Heart left ventricle (tissue), 16 donors: ENCODE measurements at regions not wholly inside any gene's neighbourhood (a gene's known extent, or its start where the extent isn't known, plus 50 kb on each side); places are given as distances from the start of the nearest gene placed in this dataset.

ENCODE experiments used
- ATAC-seq, 4 donors: fragments of 200-7000 bp; cut with Tn5 transposase; one replicate each; pipeline ENCODE4 v1.9.1; 2020 to 2022; ENCODE audit warnings: moderate library complexity in 4 of 4, mild to moderate bottlenecking in 3 of 4, moderate number of reproducible peaks in 1 of 4
- DNase-seq, 5 donors: peaks; one replicate each; pipeline ENCODE4 v3.0.0-alpha.2; 2020
- H3K27ac ChIP-seq, 12 donors: fragments of 200-600 bp; sonication (generic) in 4 of 12; one replicate each; pipeline versions ENCODE4 v1.5.0 to v1.8.0; 2016 to 2022; ENCODE audit warnings: mild to moderate bottlenecking in 2 of 12
- H3K27me3 ChIP-seq, 9 donors: fragments of 200-600 bp; sonication (generic) in 2 of 9; one replicate each; pipeline versions ENCODE4 v1.5.1 to v1.8.0; 2016 to 2022; ENCODE audit warnings: mild to moderate bottlenecking in 3 of 9
- H3K36me3 ChIP-seq, 9 donors: fragments of 200-600 bp; sonication (generic) in 2 of 9; one replicate each; pipeline versions ENCODE4 v1.5.0 to v1.8.0; 2018 to 2022; ENCODE audit warnings: mild to moderate bottlenecking in 2 of 9
- H3K4me1 ChIP-seq, 12 donors: fragments of 200-600 bp; sonication (generic) in 4 of 12; one replicate each; pipeline versions ENCODE4 v1.5.0 to v1.8.0; 2016 to 2022; ENCODE audit warnings: mild to moderate bottlenecking in 3 of 12
- H3K4me3 ChIP-seq, 12 donors: fragments of 200-600 bp; sonication (generic) in 4 of 12; one replicate each; pipeline versions ENCODE4 v1.5.0 to v1.8.0; 2017 to 2022; ENCODE audit warnings: mild to moderate bottlenecking in 9 of 12, moderate library complexity in 4 of 12
- H3K9me3 ChIP-seq, 12 donors: fragments of 200-600 bp; sonication (generic) in 4 of 12; one replicate each; pipeline versions ENCODE4 v1.5.0 to v1.8.0; 2016 to 2022; ENCODE audit warnings: mild to moderate bottlenecking in 1 of 12
- CTCF ChIP-seq, 12 donors: fragments of 200-600 bp; sonication (generic) in 4 of 12; IDR thresholded peaks; one replicate each; pipeline versions ENCODE4 v1.5.0 to v1.8.0; 2018 to 2022; ENCODE audit warnings: antibody characterized with exemption in 12 of 12, mild to moderate bottlenecking in 5 of 12
- POLR2A ChIP-seq, 2 donors: fragments of 450-650 bp; IDR thresholded peaks; one replicate each; pipeline ENCODE4 v1.6.1; 2017; ENCODE audit warnings: antibody characterized with exemption in 2 of 2, mild to moderate bottlenecking in 2 of 2, moderate library complexity in 2 of 2
- WGBS, 4 donors: extraction: QIAGEN DNeasy Blood & Tissue Kit in 2 of 4; methylation state at CpG; one replicate each; pipeline versions ENCODE4 v1.1.5 to v1.1.7; 2013 to 2018; 5-methylcytosine and 5-hydroxymethylcytosine counted together
- intact Hi-C, 10 donors: fragments of 100-400 bp; cut with DNase I; formaldehyde crosslinking; loops; one replicate each; pipeline versions ENCODE4 v1.11.1 to v1.14.2; 2022
- donor health status: ischemic (EF 13 %, LVEDD 7.1; RV severe dilation, severe dysfunction).
- donor health status: healthy with polysubstance abuse.
- donor health status: DM: no; HTN: yes; CAD: no.
- donor health status: DM: no; HTN: no; CAD: no.
- donor health status: ischemic (EF 25% LVEDD 6.9; RV normal size, moderate dysfunction).
- donor health status: ischemic (EF 25% LVEDD 5.7; RV mildly dilated, moderate dysfunction).
- donor health status: healthy.
- donor health status: DM: yes; HTN: yes; CAD: no.
- donor health status: ischemic (EF 35%, LVEDD 5.7; RV mildly dilated, moderate dysfunction).
- donor health status: nonischemic (EF 11% LVEDD 7.7; RV severe dilation, severe dysfunction).
- donor health status: DM: yes; HTN: yes; CAD: no.
- donor health status: PGD.
- donor health status: ischemic (EF 29% LVEDD 5.4; RV normal size, mild dysfunction).
- donor health status: nonischemic (EF 23%, LVEDD 6.1; RV moderate dilation, normal function).

- no peak for DNase-seq
- H3K4me1 ChIP-seq, result peaks cover 0 to 26% (median 4%) of the 10 kb centered on the region in 12 donors
- no peaks in the 10 kb centered on the region for H3K36me3 ChIP-seq
- no peak for ATAC-seq
- H3K27ac ChIP-seq, result no peak overlapping the region
- H3K9me3 ChIP-seq, result no peaks in the 10 kb centered on the region
- no peaks in the 10 kb centered on the region for H3K27me3 ChIP-seq
- WGBS, 4 donors, result 77 to 90% (median 85%) methylated on average over 6 of the region's 6 CpGs
- TF ChIP-seq CTCF (IDR thresholded peaks at IDR 0.05) (no peak), POLR2A (IDR thresholded peaks at IDR 0.05) (no peak)
- H3K4me3 ChIP-seq, result no peak overlapping the region
- intact Hi-C loops, result no loop called here
Observed at GRCh38 chr2:217379807-217380206, 519.9 kb upstream of the TNP1 start.

- Histone ChIP-seq H3K9me3 (no peaks in the 10 kb centered on the region), H3K4me1 (peaks cover 0 to 27% (median 5%) of the 10 kb centered on the region in 12 donors), H3K4me3 (no peak overlapping the region), H3K36me3 (no peaks in the 10 kb centered on the region), H3K27ac (peak overlapping the region in 1 of 12 donors; percentile 8), H3K27me3 (no peaks in the 10 kb centered on the region)
- 54 to 80% (median 73%) methylated on average over 2 of the region's 2 CpGs for WGBS, 4 donors
- TF ChIP-seq POLR2A (IDR thresholded peaks at IDR 0.05) (no peak), CTCF (IDR thresholded peaks at IDR 0.05) (no peak)
- no peak for ATAC-seq
- no peak for DNase-seq
- intact Hi-C loops, result no loop called here
Observed at GRCh38 chr2:217372794-217373193, 512.9 kb upstream of the TNP1 start.

- H3K4me1 ChIP-seq, result peaks cover 0 to 27% (median 5%) of the 10 kb centered on the region in 12 donors
- peak overlapping the region in 1 of 12 donors; percentile 23 for H3K27ac ChIP-seq
- ATAC-seq, result peak in 1 of 4 donors; percentile 47
Observed at GRCh38 chr2:217371781-217372213, 511.9 kb upstream of the TNP1 start.

GRCh38 chr2:217370391-217370790, 510.5 kb upstream of the TNP1 start:
- Histone ChIP-seq H3K27me3 (no peaks in the 10 kb centered on the region), H3K4me3 (no peak overlapping the region), H3K4me1 (peaks cover 0 to 25% (median 5%) of the 10 kb centered on the region in 12 donors), H3K36me3 (no peaks in the 10 kb centered on the region), H3K9me3 (no peaks in the 10 kb centered on the region), H3K27ac (no peak overlapping the region)
- 88 to 94% (median 91%) methylated on average over 5 of the region's 5 CpGs for WGBS, 4 donors
- intact Hi-C loops, result no loop called here
- ATAC-seq, result no peak
- no peak for TF ChIP-seq CTCF (IDR thresholded peaks at IDR 0.05)
- no peak for TF ChIP-seq POLR2A (IDR thresholded peaks at IDR 0.05)
- no peak for DNase-seq

More at GRCh38 chr2:217371781-217372213, 511.9 kb upstream of the TNP1 start:
- no peak for DNase-seq
- no peaks in the 10 kb centered on the region for H3K27me3 ChIP-seq
- H3K9me3 ChIP-seq, result no peaks in the 10 kb centered on the region
- intact Hi-C loops, result no loop called here
- 71 to 76% (median 72%) methylated on average over 9 of the region's 9 CpGs for WGBS, 4 donors
- TF ChIP-seq CTCF (IDR thresholded peaks at IDR 0.05) (no peak), POLR2A (IDR thresholded peaks at IDR 0.05) (no peak)
- H3K4me3 ChIP-seq, result no peak overlapping the region
- no peaks in the 10 kb centered on the region for H3K36me3 ChIP-seq
